Right cardiac atrium (tissue), 5 donors: ENCODE measurements at regions not wholly inside any gene's neighbourhood (a gene's known extent, or its start where the extent isn't known, plus 50 kb on each side); places are given as distances from the start of the nearest gene placed in this dataset.

Experiments
- ATAC-seq, 2 donors: fragments of 200-7000 bp; cut with Tn5 transposase; one replicate each; pipeline versions ENCODE4 v1.8.0 to v1.9.1; 2020; ENCODE audit warnings: moderate library complexity in 2 of 2, mild to moderate bottlenecking in 1 of 2
- DNase-seq, 3 donors: peaks; one replicate each; pipeline ENCODE4 v3.0.0-alpha.2; 2020
- H3K27ac ChIP-seq: one replicate; pipeline ENCODE4 v1.5.1; 2013; ENCODE audit warnings: mild to moderate bottlenecking, low read length, control low read depth, moderate library complexity
- H3K27me3 ChIP-seq: one replicate; pipeline ENCODE4 v1.6.1; 2013; ENCODE audit not compliant: control insufficient read depth, insufficient read depth
- H3K4me1 ChIP-seq: one replicate; pipeline ENCODE4 v1.6.1; 2013; ENCODE audit warnings: low read length; ENCODE audit not compliant: control insufficient read depth, insufficient read depth
- H3K4me3 ChIP-seq: one replicate; pipeline ENCODE4 v1.5.1; 2013; ENCODE audit warnings: low read length, control low read depth
- H3K9me3 ChIP-seq: one replicate; pipeline ENCODE4 v1.6.1; 2013; ENCODE audit warnings: low read length; ENCODE audit not compliant: control insufficient read depth
- WGBS: extraction: QIAGEN DNeasy Blood & Tissue Kit; methylation state at CpG from one replicate; pipeline ENCODE4 v1.1.7; 2013; 5-methylcytosine and 5-hydroxymethylcytosine counted together
- intact Hi-C, 4 donors: fragments of 100-400 bp; cut with DNase I; formaldehyde crosslinking; loops; one replicate each; pipeline versions ENCODE4 v1.11.0 to v1.14.0; 2022 to 2023
- donor health status: healthy with polysubstance abuse.
- donor health status: DM: no; HTN: yes; CAD: no.
- donor health status: DM: no; HTN: no; CAD: no.
- donor health status: DM: no; HTN: yes; CAD: no; lungs with severe emphysema.
- donor health status: DM: yes; HTN: yes; CAD: no.

GRCh38 chr17:77677630-77678029 is 280.9 kb upstream of the TNRC6C start:
- H3K27me3 ChIP-seq: no peaks in the 10 kb centered on the region
- H3K4me1 ChIP-seq: peaks cover 17% of the 10 kb centered on the region
- peak overlapping the region; percentile 23 for H3K27ac ChIP-seq
- peak in 1 of 3 donors; percentile 62 for DNase-seq
- ATAC-seq: no peak
- no peaks in the 10 kb centered on the region for H3K9me3 ChIP-seq
- WGBS: 53% methylated on average over 13 of the region's 13 CpGs
- intact Hi-C loops: no loop called here
- H3K4me3 ChIP-seq: no peak overlapping the region

GRCh38 chr17:77679589-77679988 is 278.9 kb upstream of the TNRC6C start:
- peak overlapping the region; percentile 25 for H3K27ac ChIP-seq
- no peaks in the 10 kb centered on the region for H3K9me3 ChIP-seq
- DNase-seq (peak in 1 of 3 donors; percentile 64), ATAC-seq (peak; percentile 12 to 50)
- whole genome bisulfite sequencing: 59% methylated on average over 9 of the region's 9 CpGs
- H3K27me3 ChIP-seq: no peaks in the 10 kb centered on the region
- H3K4me1 ChIP-seq: peaks cover 17% of the 10 kb centered on the region
- H3K4me3 ChIP-seq: no peak overlapping the region
- intact Hi-C loops: no loop called here

DNA sequence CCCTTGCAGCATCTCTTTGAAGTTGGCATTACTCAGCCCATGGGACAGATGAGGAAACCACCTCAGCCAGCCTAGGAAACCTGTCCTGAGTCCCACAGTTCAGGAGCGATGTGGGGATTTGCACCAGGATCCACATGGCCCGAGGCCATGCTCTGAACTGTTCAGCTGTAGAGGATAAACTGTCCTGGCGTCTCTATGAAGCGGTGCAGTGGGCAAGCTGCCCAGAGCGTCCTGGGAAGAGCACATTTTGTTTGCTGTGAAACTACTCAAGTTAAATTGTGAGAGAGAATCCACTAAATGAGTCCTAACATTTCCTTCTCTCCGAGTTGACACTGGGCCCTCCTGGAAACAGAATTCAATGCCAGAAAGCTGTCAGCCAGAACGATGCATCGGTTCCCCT is 276.6 kb upstream of the TNRC6C start:
- no peaks in the 10 kb centered on the region for H3K27me3 ChIP-seq
- peaks cover 6% of the 10 kb centered on the region for H3K4me1 ChIP-seq
- intact Hi-C loops: no loop called here
- ATAC-seq (peak; percentile 63 to 78), DNase-seq (peak; percentile 60 to 92 (median 89))
- 18% methylated on average over 8 of the region's 8 CpGs for WGBS
- H3K9me3 ChIP-seq: no peaks in the 10 kb centered on the region
- no peak overlapping the region for H3K4me3 ChIP-seq
- peak overlapping the region; percentile 81 for H3K27ac ChIP-seq

- no peak overlapping the region for H3K27ac ChIP-seq
- DNase-seq (no peak), ATAC-seq (no peak)
- H3K4me3 ChIP-seq: no peak overlapping the region
- no peaks in the 10 kb centered on the region for H3K27me3 ChIP-seq
- intact Hi-C loops: no loop called here
- WGBS: 72% methylated on average over 15 of the region's 15 CpGs
- no peaks in the 10 kb centered on the region for H3K9me3 ChIP-seq
- H3K4me1 ChIP-seq: no peaks in the 10 kb centered on the region
Measured at GRCh38 chr17:77684803-77685798, 273.4 kb upstream of the TNRC6C start.

GRCh38 chr17:77685881-77686486 is 272.5 kb upstream of the TNRC6C start:
- Histone ChIP-seq H3K9me3 (no peaks in the 10 kb centered on the region), H3K27me3 (no peaks in the 10 kb centered on the region), H3K4me1 (no peaks in the 10 kb centered on the region), H3K27ac (no peak overlapping the region), H3K4me3 (no peak overlapping the region)
- WGBS: 94% methylated on average over 3 of the region's 3 CpGs
- DNase-seq (no peak), ATAC-seq (no peak)
- intact Hi-C loops: no loop called here

DNA sequence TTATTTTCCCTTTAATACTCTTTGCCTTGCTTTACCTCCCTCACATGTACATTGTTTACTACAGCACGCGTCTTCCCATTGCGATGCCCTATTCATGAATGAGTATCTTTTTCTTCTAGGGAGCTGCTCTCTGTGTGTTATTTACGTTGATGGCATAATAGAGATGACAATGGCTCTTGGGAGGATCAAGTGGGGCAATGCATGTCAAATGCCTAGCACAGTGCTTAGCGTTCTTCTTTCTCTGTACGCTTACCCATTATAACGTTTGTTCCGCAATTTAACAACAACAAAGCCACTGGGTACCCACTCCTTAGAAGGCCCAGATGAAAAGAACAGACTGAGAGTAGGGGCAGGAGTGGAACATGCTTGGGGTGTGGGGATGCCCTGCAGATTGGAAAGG is 271.6 kb upstream of the TNRC6C start:
- no peak overlapping the region for H3K27ac ChIP-seq
- H3K4me1 ChIP-seq: no peaks in the 10 kb centered on the region
- 94% methylated on average over 8 of the region's 8 CpGs for WGBS
- H3K9me3 ChIP-seq: no peaks in the 10 kb centered on the region
- no peaks in the 10 kb centered on the region for H3K27me3 ChIP-seq
- no peak for ATAC-seq
- no peak overlapping the region for H3K4me3 ChIP-seq
- DNase-seq: no peak
- intact Hi-C loops: no loop called here

GRCh38 chr17:77687417-77687816 is 271.1 kb upstream of the TNRC6C start:
- 93% methylated on average over 6 of the region's 6 CpGs for WGBS
- intact Hi-C loops: no loop called here
- ATAC-seq: no peak

GRCh38 chr17:77687921-77688320 is 270.6 kb upstream of the TNRC6C start:
- Histone ChIP-seq H3K27ac (no peak overlapping the region), H3K4me3 (no peak overlapping the region), H3K4me1 (no peaks in the 10 kb centered on the region), H3K9me3 (no peaks in the 10 kb centered on the region), H3K27me3 (no peaks in the 10 kb centered on the region)
- WGBS: 93% methylated on average over 16 of the region's 16 CpGs
- intact Hi-C loops: no loop called here
- ATAC-seq: no peak
- DNase-seq: no peak

More at GRCh38 chr17:77687417-77687816, 271.1 kb upstream of the TNRC6C start:
- Histone ChIP-seq H3K4me3 (no peak overlapping the region), H3K9me3 (no peaks in the 10 kb centered on the region), H3K27me3 (no peaks in the 10 kb centered on the region), H3K27ac (no peak overlapping the region), H3K4me1 (no peaks in the 10 kb centered on the region)
- no peak for DNase-seq

- intact Hi-C loops: no loop called here
- DNase-seq (no peak), ATAC-seq (no peak)
- Histone ChIP-seq H3K9me3 (no peaks in the 10 kb centered on the region), H3K4me1 (no peaks in the 10 kb centered on the region), H3K27ac (no peak overlapping the region), H3K27me3 (no peaks in the 10 kb centered on the region), H3K4me3 (no peak overlapping the region)
- 62% methylated on average over 4 of the region's 4 CpGs for whole genome bisulfite sequencing
Measured at GRCh38 chr17:77688369-77688768, 270.1 kb upstream of the TNRC6C start.

DNA sequence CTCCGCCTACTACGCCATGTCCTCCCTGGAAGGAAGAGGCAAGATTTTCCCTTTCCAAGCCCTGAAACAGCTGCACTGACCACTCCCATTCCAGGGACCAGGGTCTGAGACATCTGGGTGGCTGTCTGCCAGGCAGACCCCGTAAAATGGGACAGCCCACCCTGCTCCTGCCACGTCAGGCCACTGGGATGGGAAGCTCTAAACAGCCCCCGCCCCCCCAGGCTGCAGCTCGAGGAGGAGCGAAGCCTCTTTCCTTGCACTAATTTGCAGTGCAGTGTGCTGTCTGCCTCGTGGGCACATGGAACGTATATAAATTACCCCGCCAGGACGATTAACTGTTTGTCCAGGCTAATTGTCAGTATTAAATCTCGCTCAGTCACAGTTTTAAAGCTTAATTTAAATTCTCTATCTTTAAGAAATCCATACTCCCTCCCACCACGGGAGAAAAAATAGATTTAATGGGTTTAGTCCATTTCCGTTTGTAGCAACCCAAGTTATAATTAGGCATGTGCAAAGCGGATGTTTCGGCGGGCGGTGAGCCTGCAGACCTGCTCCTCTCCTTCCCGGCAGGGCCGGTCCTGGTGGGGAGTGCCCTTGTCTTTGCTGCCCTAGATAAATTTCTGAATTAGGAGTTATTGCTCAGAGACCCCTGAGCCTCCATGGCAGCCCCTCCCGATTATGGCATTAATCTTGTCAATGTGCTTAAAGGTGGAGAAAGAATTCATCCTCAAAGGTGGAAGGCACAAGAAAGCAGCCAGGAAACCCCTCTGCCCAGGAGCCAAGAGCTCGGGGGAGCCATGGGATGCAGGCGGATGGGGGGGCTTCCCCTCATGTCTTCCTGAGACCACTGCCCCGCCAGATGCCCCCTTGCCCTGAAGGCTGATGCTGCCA is 268.0 kb upstream of the TNRC6C start:
- DNase-seq: no peak
- Histone ChIP-seq H3K27ac (no peak overlapping the region), H3K4me1 (no peaks in the 10 kb centered on the region), H3K4me3 (peak overlapping the region; percentile 21), H3K9me3 (no peaks in the 10 kb centered on the region), H3K27me3 (no peaks in the 10 kb centered on the region)
- no peak for ATAC-seq
- 34% methylated on average over 24 of the region's 24 CpGs for WGBS
- intact Hi-C loops: no loop called here
